OCI-LY1 (cell line): ENCODE measurements at regions not wholly inside any gene's neighbourhood (a gene's known extent, or its start where the extent isn't known, plus 50 kb on each side); places are given as distances from the start of the nearest gene placed in this dataset.

Experiments
- H2AFZ ChIP-seq: fragments of 200-600 bp; sonication (generic), shearing (Covaris generic); 2 replicates; pipeline ENCODE4 v1.6.0; 2014; ENCODE audit warnings: antibody characterized with exemption, mild to moderate bottlenecking, low read length
- H3F3A ChIP-seq: fragments of 200-600 bp; sonication (generic), shearing (Covaris generic); 2 replicates; pipeline ENCODE4 v1.6.0; 2014; ENCODE audit warnings: mild to moderate bottlenecking, antibody characterized with exemption, low read length, moderate library complexity; ENCODE audit not compliant: insufficient read depth
- H3K27ac ChIP-seq: fragments of 200-600 bp; sonication (generic); 2 replicates; pipeline ENCODE4 v1.5.1; 2014; ENCODE audit warnings: low read length, mixed run types, mild to moderate bottlenecking, low read depth; ENCODE audit not compliant: poor library complexity, severe bottlenecking
- H3K27me3 ChIP-seq: fragments of 200-600 bp; sonication (generic); 2 replicates; pipeline ENCODE4 v1.6.0; 2014; ENCODE audit warnings: antibody characterized with exemption, mild to moderate bottlenecking, low read length, moderate library complexity; ENCODE audit not compliant: insufficient read depth
- H3K36me3 ChIP-seq: fragments of 200-600 bp; sonication (generic); 2 replicates; pipeline ENCODE4 v1.6.1; 2014; ENCODE audit warnings: mild to moderate bottlenecking, antibody characterized with exemption, low read length, moderate library complexity, mixed read lengths; ENCODE audit not compliant: insufficient read depth
- H3K4me1 ChIP-seq: fragments of 200-600 bp; sonication (generic); 2 replicates; pipeline ENCODE4 v1.5.1; 2014; ENCODE audit warnings: mild to moderate bottlenecking, low read length, moderate library complexity; ENCODE audit not compliant: insufficient read depth, severe bottlenecking
- H3K4me2 ChIP-seq: fragments of 200-600 bp; sonication (generic), shearing (Covaris generic); 2 replicates; pipeline ENCODE4 v1.6.1; 2014; ENCODE audit warnings: low read length
- H3K4me3 ChIP-seq: fragments of 200-600 bp; sonication (generic); 2 replicates; pipeline ENCODE4 v1.5.1; 2014; ENCODE audit warnings: low read length, low read depth, mild to moderate bottlenecking, mixed read lengths; ENCODE audit not compliant: poor library complexity, severe bottlenecking
- H3K79me2 ChIP-seq: fragments of 200-600 bp; shearing (Covaris generic); 2 replicates; pipeline ENCODE4 v1.6.1; 2016; ENCODE audit warnings: mixed run types, low read length, mixed read lengths; ENCODE audit not compliant: insufficient read depth
- H3K9ac ChIP-seq: fragments of 200-600 bp; sonication (generic), shearing (Covaris generic); 2 replicates; pipeline ENCODE4 v1.6.1; 2014; ENCODE audit warnings: mild to moderate bottlenecking, low read length, mixed read lengths
- H3K9me2 ChIP-seq: fragments of 200-600 bp; sonication (generic), shearing (Covaris generic); 2 replicates; pipeline ENCODE4 v1.6.1; 2014; ENCODE audit warnings: low read depth, mild to moderate bottlenecking, low read length, mixed read lengths
- H3K9me3 ChIP-seq: fragments of 200-600 bp; shearing (Covaris generic); 2 replicates; pipeline ENCODE4 v1.6.1; 2014; ENCODE audit warnings: low read length, mixed read lengths
- H4K20me1 ChIP-seq: fragments of 200-600 bp; sonication (generic), shearing (Covaris generic); 2 replicates; pipeline ENCODE4 v1.6.0; 2016; ENCODE audit warnings: mild to moderate bottlenecking, low read length; ENCODE audit not compliant: insufficient read depth
- EZH2 ChIP-seq: fragments of 200-600 bp; sonication (generic), shearing (Covaris generic); IDR thresholded peaks from 2 replicates; pipeline ENCODE4 v1.8.0; 2017; ENCODE audit warnings: borderline replicate concordance, mixed run types, mild to moderate bottlenecking, antibody characterized with exemption, low read length, moderate library complexity, mixed read lengths
- TF ChIP-seq, protein P1 (sequence below): fragments of 200-600 bp; sonication (generic), shearing (Covaris generic); IDR thresholded peaks from 2 replicates; pipeline ENCODE4 v1.5.1; 2017; ENCODE audit warnings: mild to moderate bottlenecking, antibody characterized with exemption, low read length, moderate library complexity, mixed read lengths

DNA sequence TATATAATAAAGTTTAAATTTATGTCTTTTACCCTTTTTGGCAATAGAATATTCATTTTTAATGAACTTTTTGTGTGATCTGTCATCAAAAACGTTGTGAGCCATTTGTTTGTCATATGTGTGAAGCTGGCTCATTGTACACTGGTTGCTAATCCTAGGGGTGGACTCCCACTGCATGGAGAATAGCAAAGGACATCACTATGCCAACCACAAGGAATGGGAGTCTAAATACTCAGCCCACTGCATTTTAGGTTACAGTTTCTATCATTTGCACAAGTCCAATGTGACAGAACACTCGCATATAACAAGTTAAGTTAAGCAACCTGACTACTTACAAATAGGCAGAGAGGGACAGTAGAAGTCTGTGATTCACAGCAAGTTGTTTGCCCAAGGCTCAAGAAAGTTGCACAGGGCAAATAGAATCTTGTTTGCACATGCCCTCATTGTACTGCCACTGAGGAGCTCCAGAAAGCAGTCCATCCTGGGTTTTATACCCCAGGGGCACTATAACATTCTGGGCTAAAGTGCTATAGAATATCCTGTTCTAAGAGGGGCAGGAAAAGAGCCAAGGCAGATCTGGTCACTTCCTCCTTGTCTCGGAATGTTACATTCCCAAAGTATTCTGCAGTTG, 545.9 kb upstream of the GCFC2 start:
- Histone ChIP-seq H4K20me1 (no peaks in the 10 kb centered on the region), H3K4me3 (no peak overlapping the region), H3K9me2 (no peaks in the 10 kb centered on the region), H3K36me3 (no peaks in the 10 kb centered on the region), H2AFZ (no peak overlapping the region), H3K4me2 (no peak overlapping the region), H3K27me3 (no peaks in the 10 kb centered on the region), H3K27ac (no peak overlapping the region), H3K79me2 (no peaks in the 10 kb centered on the region), H3K9ac (no peak overlapping the region), H3K9me3 (no peaks in the 10 kb centered on the region), H3K4me1 (no peaks in the 10 kb centered on the region), H3F3A (no peaks in the 10 kb centered on the region)
- no peak for TF ChIP-seq EZH2

DNA sequence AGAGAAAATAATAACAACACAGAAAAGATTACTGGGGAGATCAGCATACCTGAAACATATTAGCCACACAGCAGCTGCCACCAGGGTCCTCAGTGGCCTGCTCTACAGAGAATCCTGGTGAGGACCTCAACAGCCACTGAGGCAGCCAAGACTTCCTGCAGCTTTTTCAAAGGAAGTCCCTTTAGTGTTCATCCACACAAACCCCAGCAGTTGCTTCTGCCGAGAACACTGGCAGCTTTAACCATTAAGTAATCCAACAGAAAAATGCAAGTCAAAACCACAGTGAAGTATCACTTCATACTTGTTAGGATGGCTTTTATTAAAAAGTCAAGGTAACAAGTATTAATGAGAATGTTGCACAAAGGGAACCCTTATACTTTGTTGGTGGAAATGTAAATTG, 542.0 kb upstream of the GCFC2 start:
- Histone ChIP-seq H3K9ac (no peak overlapping the region), H3K27ac (no peak overlapping the region), H3K9me3 (no peaks in the 10 kb centered on the region), H3K27me3 (no peaks in the 10 kb centered on the region), H4K20me1 (no peaks in the 10 kb centered on the region), H3K4me3 (no peak overlapping the region), H3K4me1 (no peaks in the 10 kb centered on the region), H3K4me2 (no peak overlapping the region), H3K9me2 (no peaks in the 10 kb centered on the region), H3K36me3 (no peaks in the 10 kb centered on the region), H3K79me2 (no peaks in the 10 kb centered on the region), H3F3A (no peaks in the 10 kb centered on the region), H2AFZ (no peak overlapping the region)
- TF ChIP-seq EZH2 = no peak
- TF ChIP-seq, protein P1, sequence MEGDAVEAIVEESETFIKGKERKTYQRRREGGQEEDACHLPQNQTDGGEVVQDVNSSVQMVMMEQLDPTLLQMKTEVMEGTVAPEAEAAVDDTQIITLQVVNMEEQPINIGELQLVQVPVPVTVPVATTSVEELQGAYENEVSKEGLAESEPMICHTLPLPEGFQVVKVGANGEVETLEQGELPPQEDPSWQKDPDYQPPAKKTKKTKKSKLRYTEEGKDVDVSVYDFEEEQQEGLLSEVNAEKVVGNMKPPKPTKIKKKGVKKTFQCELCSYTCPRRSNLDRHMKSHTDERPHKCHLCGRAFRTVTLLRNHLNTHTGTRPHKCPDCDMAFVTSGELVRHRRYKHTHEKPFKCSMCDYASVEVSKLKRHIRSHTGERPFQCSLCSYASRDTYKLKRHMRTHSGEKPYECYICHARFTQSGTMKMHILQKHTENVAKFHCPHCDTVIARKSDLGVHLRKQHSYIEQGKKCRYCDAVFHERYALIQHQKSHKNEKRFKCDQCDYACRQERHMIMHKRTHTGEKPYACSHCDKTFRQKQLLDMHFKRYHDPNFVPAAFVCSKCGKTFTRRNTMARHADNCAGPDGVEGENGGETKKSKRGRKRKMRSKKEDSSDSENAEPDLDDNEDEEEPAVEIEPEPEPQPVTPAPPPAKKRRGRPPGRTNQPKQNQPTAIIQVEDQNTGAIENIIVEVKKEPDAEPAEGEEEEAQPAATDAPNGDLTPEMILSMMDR = no peak

DNA sequence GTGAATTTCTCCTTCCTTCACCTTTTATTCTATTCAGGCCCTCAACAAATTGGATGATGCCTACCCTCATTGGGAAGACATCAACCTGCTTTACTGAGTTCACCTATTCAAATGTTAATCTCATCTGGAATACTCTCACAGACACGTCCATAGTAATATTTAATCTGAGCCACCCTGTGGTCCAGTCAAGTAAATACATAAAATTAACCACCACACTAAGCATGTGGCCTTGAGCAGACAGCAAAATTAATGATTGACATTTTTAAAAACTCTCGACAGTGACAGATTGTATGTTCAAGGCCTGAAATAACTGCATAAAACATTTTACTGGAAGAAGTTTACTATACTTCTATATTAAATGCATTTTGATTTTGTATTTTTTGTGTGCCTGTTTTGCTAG, 540.6 kb upstream of the GCFC2 start:
- Histone ChIP-seq H3K9ac (no peak overlapping the region), H3K9me2 (no peaks in the 10 kb centered on the region), H3K4me2 (no peak overlapping the region), H3K79me2 (no peaks in the 10 kb centered on the region), H4K20me1 (no peaks in the 10 kb centered on the region), H3K27me3 (no peaks in the 10 kb centered on the region), H2AFZ (no peak overlapping the region), H3F3A (no peaks in the 10 kb centered on the region), H3K27ac (no peak overlapping the region), H3K36me3 (no peaks in the 10 kb centered on the region), H3K9me3 (no peaks in the 10 kb centered on the region), H3K4me3 (no peak overlapping the region), H3K4me1 (no peaks in the 10 kb centered on the region)
- TF ChIP-seq EZH2 = no peak
- TF ChIP-seq, protein P1 = peak; percentile 19; the same call in 1 of the 2 replicates

DNA sequence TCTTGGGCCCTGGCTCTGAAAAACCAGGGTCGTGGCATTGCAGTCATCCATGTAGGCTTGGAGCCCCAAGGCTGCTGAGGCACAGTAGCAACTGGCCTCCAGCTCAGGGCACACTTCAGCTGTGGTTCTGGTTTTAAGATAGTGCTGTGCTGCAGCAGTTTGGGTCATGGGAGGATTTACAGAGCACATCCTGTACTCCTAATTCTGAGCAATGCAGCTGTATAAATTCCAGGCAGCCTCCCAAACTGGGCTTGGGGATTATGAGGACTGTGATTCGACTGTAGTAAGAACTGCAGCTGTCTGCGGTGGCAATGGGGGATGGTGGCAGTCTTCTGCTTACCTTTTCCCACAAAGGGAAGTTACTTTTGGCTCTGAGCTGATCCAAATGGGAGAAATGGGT, 536.3 kb upstream of the GCFC2 start:
- Histone ChIP-seq H3F3A (no peaks in the 10 kb centered on the region), H3K79me2 (no peaks in the 10 kb centered on the region), H3K27me3 (no peaks in the 10 kb centered on the region), H3K4me1 (no peaks in the 10 kb centered on the region), H2AFZ (no peak overlapping the region), H3K27ac (no peak overlapping the region), H4K20me1 (no peaks in the 10 kb centered on the region), H3K9me2 (no peaks in the 10 kb centered on the region), H3K36me3 (no peaks in the 10 kb centered on the region), H3K4me2 (no peak overlapping the region), H3K9me3 (no peaks in the 10 kb centered on the region), H3K4me3 (no peak overlapping the region), H3K9ac (no peak overlapping the region)
- TF ChIP-seq EZH2 = no peak
- TF ChIP-seq, protein P1 = no peak
